Left lung (tissue), 4 donors: ENCODE measurements at regions not wholly inside any gene's neighbourhood (a gene's known extent, or its start where the extent isn't known, plus 50 kb on each side); places are given as distances from the start of the nearest gene placed in this dataset.

Experiments
- ATAC-seq: fragments of 200-7000 bp; cut with Tn5 transposase; one replicate; pipeline ENCODE4 v1.9.1; 2020; ENCODE audit warnings: moderate library complexity
- DNase-seq, 4 donors: peaks; one replicate each; pipeline ENCODE4 v3.0.0-alpha.2; 2013 to 2020
- H3K27ac ChIP-seq, 2 donors: fragments of 200-600 bp; sonication (generic) in 1 of 2; one replicate each; pipeline versions ENCODE4 v1.5.0 to v1.8.0; 2020 to 2021
- H3K27me3 ChIP-seq, 2 donors: fragments of 200-600 bp; sonication (generic) in 1 of 2; one replicate each; pipeline versions ENCODE4 v1.5.0 to v1.8.0; 2020 to 2021
- H3K36me3 ChIP-seq, 2 donors: fragments of 200-600 bp; sonication (generic) in 1 of 2; one replicate each; pipeline versions ENCODE4 v1.5.0 to v1.8.0; 2020 to 2021
- H3K4me1 ChIP-seq, 2 donors: fragments of 200-600 bp; one replicate each; pipeline ENCODE4 v1.8.0; 2021
- H3K4me3 ChIP-seq, 2 donors: fragments of 200-600 bp; sonication (generic) in 1 of 2; one replicate each; pipeline versions ENCODE4 v1.5.0 to v1.8.0; 2020 to 2021; ENCODE audit warnings: mild to moderate bottlenecking in 1 of 2
- H3K9me3 ChIP-seq, 2 donors: fragments of 200-600 bp; sonication (generic) in 1 of 2; one replicate each; pipeline versions ENCODE4 v1.5.0 to v1.8.0; 2020 to 2021
- CTCF ChIP-seq, 2 donors: fragments of 200-600 bp; sonication (generic) in 1 of 2; IDR thresholded peaks; one replicate each; pipeline versions ENCODE4 v1.5.0 to v1.8.0; 2021; ENCODE audit warnings: antibody characterized with exemption in 2 of 2
- intact Hi-C, 2 donors: fragments of 100-400 bp; cut with DNase I; formaldehyde crosslinking; loops; one replicate each; pipeline versions ENCODE4 v1.11.2 to v1.14.2; 2022
- donor health status: DM: no; HTN: yes; CAD: no.
- donor health status: DM: no; HTN: no; CAD: no.

DNA sequence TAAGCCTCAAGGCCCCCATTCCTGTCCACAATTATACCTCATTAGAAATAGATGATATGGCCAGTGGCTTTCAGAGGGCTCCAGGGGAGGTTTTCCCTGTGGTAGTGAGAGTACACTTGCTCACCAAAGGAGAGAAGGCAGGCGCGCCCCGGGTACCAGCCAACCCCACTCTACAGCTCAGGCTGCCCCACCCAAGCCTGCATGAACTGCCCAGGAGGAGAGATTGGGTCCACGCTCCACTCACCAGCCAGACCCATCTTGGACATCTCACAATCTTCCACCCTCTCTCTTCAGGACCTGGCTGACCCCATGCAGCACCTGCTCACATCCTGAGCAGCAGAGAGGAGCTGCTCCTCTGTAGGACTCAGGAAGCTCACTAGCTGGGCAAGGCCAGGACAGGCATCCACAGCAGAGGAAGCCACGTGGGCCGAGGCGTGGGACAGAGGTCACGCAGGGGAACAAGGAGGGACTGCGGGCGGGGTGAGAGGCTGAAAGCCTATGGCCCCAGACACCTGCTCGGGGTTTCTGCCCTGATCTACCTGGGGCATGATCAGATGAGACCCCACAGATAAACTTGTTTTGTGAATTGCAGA lies 53.9 kb upstream of the GLI2 start:
- intact Hi-C loops: no loop called here

GRCh38 chr2:120682654-120683053 lies 53.0 kb upstream of the GLI2 start:
- intact Hi-C loops: no loop called here
- Histone ChIP-seq H3K4me3 (no peak overlapping the region), H3K27ac (no peak overlapping the region), H3K9me3 (no peaks in the 10 kb centered on the region), H3K27me3 (peaks cover 0 to 40% of the 10 kb centered on the region in 2 donors), H3K36me3 (no peaks in the 10 kb centered on the region), H3K4me1 (no peaks in the 10 kb centered on the region)
- no peak for ATAC-seq
- no peak for DNase-seq
- no peak for TF ChIP-seq CTCF (IDR thresholded peaks at IDR 0.05)

More for the DNA sequence above, 53.9 kb upstream of the GLI2 start:
- Histone ChIP-seq H3K4me1 (no peaks in the 10 kb centered on the region), H3K9me3 (no peaks in the 10 kb centered on the region), H3K27ac (no peak overlapping the region), H3K4me3 (no peak overlapping the region), H3K27me3 (peaks cover 0 to 40% of the 10 kb centered on the region in 2 donors), H3K36me3 (no peaks in the 10 kb centered on the region)
- ATAC-seq (no peak), DNase-seq (no peak)
- TF ChIP-seq CTCF (IDR thresholded peaks at IDR 0.05): no peak

GRCh38 chr2:120683081-120683480 lies 52.6 kb upstream of the GLI2 start:
- ATAC-seq (no peak), DNase-seq (no peak)
- Histone ChIP-seq H3K9me3 (no peaks in the 10 kb centered on the region), H3K4me3 (no peak overlapping the region), H3K4me1 (no peaks in the 10 kb centered on the region), H3K27ac (no peak overlapping the region), H3K36me3 (no peaks in the 10 kb centered on the region), H3K27me3 (peaks cover 0 to 40% of the 10 kb centered on the region in 2 donors)
- TF ChIP-seq CTCF (IDR thresholded peaks at IDR 0.05): no peak
- intact Hi-C loops: no loop called here

DNA sequence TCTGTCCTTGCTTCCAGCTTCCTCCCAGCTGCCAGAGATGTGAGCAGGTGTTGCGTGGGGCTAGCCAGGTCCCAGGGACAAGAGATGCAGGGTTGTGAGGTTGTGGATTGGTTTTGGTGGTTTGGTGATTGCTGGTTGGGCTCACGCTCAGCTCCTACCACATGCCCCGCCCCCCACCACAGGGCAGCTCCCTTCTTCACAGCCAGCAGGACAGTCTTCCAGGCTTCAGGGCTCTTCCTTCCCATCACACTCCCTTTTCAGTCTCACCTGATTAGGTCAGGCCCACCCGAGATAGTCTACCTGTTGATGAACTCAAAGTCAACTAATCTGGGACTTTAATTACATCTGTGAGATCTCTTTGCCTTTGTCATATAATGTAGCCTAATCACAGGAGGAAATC lies 52.0 kb upstream of the GLI2 start:
- no peak for TF ChIP-seq CTCF (IDR thresholded peaks at IDR 0.05)
- Histone ChIP-seq H3K27ac (no peak overlapping the region), H3K36me3 (no peaks in the 10 kb centered on the region), H3K4me1 (no peaks in the 10 kb centered on the region), H3K9me3 (no peaks in the 10 kb centered on the region), H3K4me3 (no peak overlapping the region), H3K27me3 (peaks cover 0 to 36% of the 10 kb centered on the region in 2 donors)
- DNase-seq: no peak
- no peak for ATAC-seq
- intact Hi-C loops: no loop called here

- H3K4me1 ChIP-seq: no peaks in the 10 kb centered on the region
- no peaks in the 10 kb centered on the region for H3K36me3 ChIP-seq
- H3K4me3 ChIP-seq: no peak overlapping the region
- no peak for TF ChIP-seq CTCF (IDR thresholded peaks at IDR 0.05)
- H3K9me3 ChIP-seq: no peaks in the 10 kb centered on the region
- intact Hi-C loops: no loop called here
- ATAC-seq (no peak), DNase-seq (no peak)
- no peak overlapping the region for H3K27ac ChIP-seq
- peaks cover 0 to 29% of the 10 kb centered on the region in 2 donors for H3K27me3 ChIP-seq
Measured at GRCh38 chr2:120684289-120685065, 51.2 kb upstream of the GLI2 start.
